SK-N-SH (cell line): ENCODE measurements at regions not wholly inside any gene's neighbourhood (a gene's known extent, or its start where the extent isn't known, plus 50 kb on each side); places are given as distances from the start of the nearest gene placed in this dataset.

ENCODE experiments used
- CTCF ChIA-PET: fragments of 300-600, 350-600 bp; formaldehyde crosslinking; extraction: SDS; loops from one replicate; lab custom pipeline; 2021; lab: Yijun Ruan, JAX
- POLR2A ChIA-PET: fragments of 350-600 bp; sonication (Branson Sonifier 250); formaldehyde crosslinking; extraction: SDS; loops from one replicate; lab custom pipeline; 2020; ENCODE audit warnings: antibody characterized with exemption, inconsistent platforms; lab: Yijun Ruan, JAX
- DNase-seq: peaks from one replicate; pipeline ENCODE4 v3.0.0; 2012
- H2AFZ ChIP-seq: fragments of 200-600 bp; sonication (generic); 2 replicates; pipeline ENCODE4 v1.8.1; 2016; ENCODE audit warnings: antibody characterized with exemption, mild to moderate bottlenecking, low read depth
- H3F3A ChIP-seq: fragments of 200-600 bp; sonication (generic); replicated peaks from 2 replicates; pipeline ENCODE3; 2016; ENCODE audit warnings: antibody characterized with exemption, mild to moderate bottlenecking; ENCODE audit not compliant: insufficient read depth
- H3K27ac ChIP-seq, 2 experiments: fragments of 200-500 bp in 1 of 2; fragments of 200-600 bp in 1 of 2; sonication (Bioruptor generic) in 1 of 2; sonication (generic), shearing (Covaris generic) in 1 of 2; 2 replicates each; pipeline versions ENCODE4 v1.5.1 to v1.6.1; 2014 to 2016; ENCODE audit warnings: low read depth in 2 of 2, inconsistent platforms in 1 of 2, low read length in 1 of 2, mild to moderate bottlenecking in 1 of 2, mixed read lengths in 1 of 2
- H3K27me3 ChIP-seq: fragments of 200-600 bp; sonication (generic), shearing (Covaris generic); 2 replicates; pipeline ENCODE4 v1.6.1; 2016; ENCODE audit warnings: mixed run types; ENCODE audit not compliant: insufficient read depth
- H3K36me3 ChIP-seq, 2 experiments: fragments of 200-500 bp in 1 of 2; fragments of 200-600 bp in 1 of 2; sonication (Bioruptor generic) in 1 of 2; sonication (generic) in 1 of 2; replicated peaks in 1 of 2; 2 replicates each; pipeline versions ENCODE3 to v1.5.1; 2014 to 2016; ENCODE audit warnings: low read length in 1 of 2, mild to moderate bottlenecking in 1 of 2; ENCODE audit not compliant: insufficient read depth in 2 of 2, control insufficient read depth in 1 of 2
- H3K4me1 ChIP-seq, 2 experiments: fragments of 200-500 bp in 1 of 2; fragments of 200-600 bp in 1 of 2; sonication (Bioruptor generic) in 1 of 2; sonication (generic), shearing (Covaris generic) in 1 of 2; 2 replicates each; pipeline versions ENCODE4 v1.5.1 to v1.6.1; 2014 to 2016; ENCODE audit warnings: low read depth in 1 of 2, low read length in 1 of 2, mixed run types in 1 of 2; ENCODE audit not compliant: insufficient read depth in 2 of 2, control insufficient read depth in 1 of 2
- H3K4me2 ChIP-seq: fragments of 200-600 bp; sonication (generic), shearing (Covaris generic); 2 replicates; pipeline ENCODE4 v1.6.1; 2017; ENCODE audit warnings: mixed run types
- H3K4me3 ChIP-seq, 2 experiments: fragments of 200-500 bp in 1 of 2; fragments of 200-600 bp in 1 of 2; sonication (Bioruptor generic) in 1 of 2; sonication (generic), shearing (Covaris generic) in 1 of 2; 2 replicates each; pipeline versions ENCODE4 v1.5.1 to v1.8.1; 2014 to 2016; ENCODE audit warnings: low read depth in 2 of 2, inconsistent platforms in 1 of 2, low read length in 1 of 2, mild to moderate bottlenecking in 1 of 2, mixed read lengths in 1 of 2, moderate library complexity in 1 of 2
- H3K79me2 ChIP-seq: fragments of 200-600 bp; sonication (generic); 2 replicates; pipeline ENCODE4 v1.8.1; 2017; ENCODE audit warnings: mild to moderate bottlenecking; ENCODE audit not compliant: insufficient read depth
- H3K9ac ChIP-seq: fragments of 200-600 bp; sonication (generic); 2 replicates; pipeline ENCODE4 v1.6.1; 2017; ENCODE audit warnings: mixed run types
- H3K9me2 ChIP-seq: fragments of 200-600 bp; sonication (generic); 2 replicates; pipeline ENCODE4 v1.6.1; 2017; ENCODE audit warnings: mixed run types
- H3K9me3 ChIP-seq: fragments of 200-600 bp; sonication (generic); 2 replicates; pipeline ENCODE4 v1.6.1; 2017; ENCODE audit warnings: mixed run types, mild to moderate bottlenecking, moderate library complexity
- H4K20me1 ChIP-seq: fragments of 200-600 bp; sonication (generic); 2 replicates; pipeline ENCODE4 v1.6.1; 2017; ENCODE audit warnings: mild to moderate bottlenecking, mixed run types; ENCODE audit not compliant: insufficient read depth
- CHD2 ChIP-seq: fragments of 150-350 bp; IDR thresholded peaks from 2 replicates; pipeline ENCODE4 v1.6.1; 2018; ENCODE audit warnings: low read length; ENCODE audit not compliant: partially characterized antibody
- CTCF ChIP-seq: fragments of 200-600 bp; sonication (generic); IDR thresholded peaks from 2 replicates; pipeline ENCODE4 v1.6.1; 2017; ENCODE audit warnings: antibody characterized with exemption, mild to moderate bottlenecking, moderate library complexity
- GATA2 ChIP-seq: sonication (generic); formaldehyde crosslinking; IDR thresholded peaks from 2 replicates; pipeline ENCODE4 v1.5.0; 2020; ENCODE audit warnings: mild to moderate bottlenecking, missing genetic modification reagents
- MAX ChIP-seq: IDR thresholded peaks from 2 replicates; pipeline ENCODE4 v1.4.0; 2012; ENCODE audit warnings: low read depth
- MEF2A ChIP-seq: IDR thresholded peaks from 2 replicates; pipeline ENCODE4 v1.4.0; 2012; ENCODE audit warnings: low read depth, borderline replicate concordance
- MXI1 ChIP-seq: IDR thresholded peaks from 2 replicates; pipeline ENCODE4 v1.6.1; 2012; ENCODE audit warnings: mild to moderate bottlenecking, low read depth, low read length, improper control_type of control experiment
- PBX3 ChIP-seq: IDR thresholded peaks from 2 replicates; pipeline ENCODE4; 2012
- POLR2AphosphoS5 ChIP-seq: IDR thresholded peaks from 2 replicates; pipeline ENCODE4 v1.6.1; 2012; ENCODE audit warnings: low read depth, low read length
- REST ChIP-seq: IDR thresholded peaks from 2 replicates; pipeline ENCODE4 v1.6.1; 2012; ENCODE audit warnings: mild to moderate bottlenecking, low read depth, low read length, moderate library complexity
- RXRA ChIP-seq: IDR thresholded peaks from 2 replicates; pipeline ENCODE4 v1.4.0; 2012; ENCODE audit warnings: low read depth, mild to moderate bottlenecking, borderline replicate concordance
- SMC3 ChIP-seq: IDR thresholded peaks from 2 replicates; pipeline ENCODE4 v1.6.1; 2012; ENCODE audit warnings: low read depth, low read length, improper control_type of control experiment
- TAF1 ChIP-seq: IDR thresholded peaks from 2 replicates; pipeline ENCODE4 v1.6.1; 2012; ENCODE audit warnings: low read depth, mild to moderate bottlenecking, low read length, moderate library complexity, borderline replicate concordance
- TEAD4 ChIP-seq: IDR thresholded peaks from 2 replicates; pipeline ENCODE4 v1.4.0; 2012; ENCODE audit warnings: mild to moderate bottlenecking, borderline replicate concordance; ENCODE audit not compliant: insufficient read depth
- USF2 ChIP-seq: fragments of 150-350 bp; IDR thresholded peaks from 2 replicates; pipeline ENCODE4 v1.6.1; 2017; ENCODE audit warnings: antibody characterized with exemption, low read length, low read depth, borderline replicate concordance
- YY1 ChIP-seq: IDR thresholded peaks from 2 replicates; pipeline ENCODE4 v1.4.0; 2012; ENCODE audit warnings: low read depth, mild to moderate bottlenecking
- WGBS: methylation state at CpG from one replicate; pipeline ENCODE4 v1.1.6; 2017; ENCODE audit warnings: low lambda C conversion rate; 5-methylcytosine and 5-hydroxymethylcytosine counted together

GRCh38 chr6:11662323-11662722 lies 116.3 kb downstream of the ADTRP start:
- H3K9ac ChIP-seq, result no peak overlapping the region
- TF ChIP-seq MEF2A (no peak), RXRA (no peak), POLR2AphosphoS5 (no peak), MXI1 (no peak)
- H3K27ac ChIP-seq, result no peak overlapping the region
- H3K9me2 ChIP-seq, result no peaks in the 10 kb centered on the region
- DNase-seq, result no peak
- no peaks in the 10 kb centered on the region for H3K79me2 ChIP-seq
- H3K4me1 ChIP-seq, result no peaks in the 10 kb centered on the region
- no peak overlapping the region for H3K4me2 ChIP-seq
- H2AFZ ChIP-seq, result no peak overlapping the region
- H4K20me1 ChIP-seq, result no peaks in the 10 kb centered on the region
- no peaks in the 10 kb centered on the region for H3F3A ChIP-seq
- 70% methylated on average over 1 of the region's 1 CpG for WGBS
- no peaks in the 10 kb centered on the region for H3K9me3 ChIP-seq
- POLR2A ChIA-PET, result no interaction called here
- no peaks in the 10 kb centered on the region for H3K27me3 ChIP-seq
- CTCF ChIA-PET, result interaction anchor here (2.5 kb wide), 1 partner anchor 628 kb away, joined by 8 read pairs; the partner anchor contains the start of gene EDN1
- H3K36me3 ChIP-seq, result no peaks in the 10 kb centered on the region
- no peak overlapping the region for H3K4me3 ChIP-seq

- Histone ChIP-seq H3K27me3 (no peaks in the 10 kb centered on the region), H3K4me3 (no peak overlapping the region), H3K79me2 (no peaks in the 10 kb centered on the region), H3F3A (no peaks in the 10 kb centered on the region), H3K9ac (no peak overlapping the region), H3K9me2 (no peaks in the 10 kb centered on the region), H3K36me3 (no peaks in the 10 kb centered on the region), H2AFZ (no peak overlapping the region), H4K20me1 (no peaks in the 10 kb centered on the region), H3K27ac (no peak overlapping the region), H3K4me2 (no peak overlapping the region), H3K4me1 (no peaks in the 10 kb centered on the region), H3K9me3 (no peaks in the 10 kb centered on the region)
- TF ChIP-seq CHD2 (no peak), PBX3 (no peak), YY1 (no peak), TAF1 (no peak), REST (no peak), CTCF (no peak), MXI1 (no peak), SMC3 (no peak), POLR2AphosphoS5 (no peak), GATA2 (no peak), USF2 (no peak), MAX (no peak), TEAD4 (no peak)
- WGBS, result 81% methylated on average over 2 of the region's 2 CpGs
- ChIA-PET POLR2A (no interaction called here), CTCF (interaction anchor here (0.7 to 0.9 kb wide), 2 partner anchors 9 to 723 kb away, joined by 3 read pairs; no protein-coding TSS in a partner anchor)
- DNase-seq, result no peak
These were observed 115.1 kb downstream of the ADTRP start for GRCh38 chr6:11663519-11663918.
